Karpas-422 (cell line): ENCODE measurements at regions not wholly inside any gene's neighbourhood (a gene's known extent, or its start where the extent isn't known, plus 50 kb on each side); places are given as distances from the start of the nearest gene placed in this dataset.

ENCODE experiments used
- DNase-seq: peaks from one replicate; pipeline ENCODE4 v3.0.0-alpha.2; 2015
- H2AFZ ChIP-seq: fragments of 200-600 bp; sonication (generic); 2 replicates; pipeline ENCODE4 v1.6.1; 2014; ENCODE audit warnings: antibody characterized with exemption, low read length, mixed read lengths
- H3K27ac ChIP-seq: fragments of 200-600 bp; sonication (generic); 2 replicates; pipeline ENCODE4 v1.5.1; 2014; ENCODE audit warnings: mild to moderate bottlenecking, low read length, moderate library complexity
- H3K27me3 ChIP-seq: fragments of 200-600 bp; sonication (generic); 2 replicates; pipeline ENCODE4 v1.6.1; 2014; ENCODE audit warnings: low read length, mixed read lengths
- H3K36me3 ChIP-seq: fragments of 200-600 bp; sonication (generic); 2 replicates; pipeline ENCODE4 v1.6.1; 2014; ENCODE audit warnings: low read length, mixed read lengths; ENCODE audit not compliant: insufficient read depth
- H3K4me1 ChIP-seq: fragments of 200-600 bp; sonication (generic); 2 replicates; pipeline ENCODE4 v1.6.1; 2014; ENCODE audit warnings: mild to moderate bottlenecking, low read length, mixed read lengths
- H3K4me2 ChIP-seq: fragments of 200-600 bp; sonication (generic); 2 replicates; pipeline ENCODE4 v1.6.1; 2014; ENCODE audit warnings: low read length, low read depth, mild to moderate bottlenecking; ENCODE audit not compliant: poor library complexity, severe bottlenecking
- H3K4me3 ChIP-seq: fragments of 200-600 bp; sonication (generic); 2 replicates; pipeline ENCODE4 v1.5.1; 2014; ENCODE audit warnings: mild to moderate bottlenecking, antibody characterized with exemption, low read length, mixed read lengths
- H3K79me2 ChIP-seq: fragments of 200-600 bp; sonication (generic); 2 replicates; pipeline ENCODE4 v1.6.1; 2014; ENCODE audit warnings: mild to moderate bottlenecking, low read length, mixed read lengths
- H3K9ac ChIP-seq: fragments of 200-600 bp; sonication (generic); 2 replicates; pipeline ENCODE4 v1.6.0; 2014; ENCODE audit warnings: low read length
- H3K9me2 ChIP-seq: fragments of 200-600 bp; sonication (generic), shearing (Covaris generic); replicated peaks from 2 replicates; pipeline ENCODE4 v1.6.0; 2014; ENCODE audit warnings: mild to moderate bottlenecking, low read length, moderate library complexity; ENCODE audit not compliant: insufficient read depth
- H3K9me3 ChIP-seq: fragments of 300-700, 200-600 bp; sonication (generic); 2 replicates; pipeline ENCODE4 v1.6.1; 2014; ENCODE audit warnings: low read length, mixed read lengths
- H4K20me1 ChIP-seq: fragments of 200-600 bp; sonication (generic); 2 replicates; pipeline ENCODE4 v1.6.1; 2014; ENCODE audit warnings: mild to moderate bottlenecking, antibody characterized with exemption, low read length, low read depth; ENCODE audit not compliant: insufficient read depth

DNA sequence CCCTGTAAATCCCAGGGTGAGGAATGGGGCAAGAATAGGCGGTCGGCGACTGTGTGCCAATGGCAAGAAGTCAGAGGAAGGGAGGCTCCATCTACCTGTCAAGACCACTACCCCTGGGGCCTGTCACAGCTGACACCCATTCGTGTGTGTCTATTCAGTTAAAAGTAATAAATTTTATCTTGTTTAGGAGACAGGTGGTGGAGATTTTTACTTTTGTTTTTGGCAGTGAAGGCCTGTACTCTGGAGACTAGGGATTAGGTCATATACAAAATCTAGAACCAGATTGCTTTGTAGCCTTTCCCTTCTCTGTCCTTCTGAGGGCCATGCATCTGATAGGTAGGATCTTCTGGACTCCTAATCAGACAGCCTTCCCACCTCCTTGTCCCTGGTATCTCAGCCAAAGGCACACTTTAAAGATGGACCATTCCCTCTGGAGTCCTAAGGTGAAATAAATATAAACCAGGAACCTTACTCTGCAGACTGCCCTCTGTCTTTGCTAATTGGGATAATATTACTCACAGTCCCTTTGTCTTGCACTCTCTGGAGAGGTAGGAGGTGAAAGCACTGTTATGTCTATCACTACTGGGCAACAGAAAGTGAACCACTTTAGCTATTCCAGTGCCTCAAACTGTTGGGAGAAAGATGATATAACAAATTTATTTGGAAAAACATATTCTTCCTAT lies 213.2 kb upstream of the ACTBL2 start:
- H3K9me3 ChIP-seq = no peaks in the 10 kb centered on the region
- H4K20me1 ChIP-seq = no peaks in the 10 kb centered on the region
- H3K9ac ChIP-seq = no peak overlapping the region
- H3K27me3 ChIP-seq = no peaks in the 10 kb centered on the region
- no peak overlapping the region for H3K4me3 ChIP-seq
- H3K36me3 ChIP-seq = no peaks in the 10 kb centered on the region
- H3K79me2 ChIP-seq = no peaks in the 10 kb centered on the region
- H2AFZ ChIP-seq = no peak overlapping the region
- H3K27ac ChIP-seq = no peak overlapping the region
- no peak for DNase-seq
- H3K4me1 ChIP-seq = no peaks in the 10 kb centered on the region
- no peaks in the 10 kb centered on the region for H3K9me2 ChIP-seq
- no peak overlapping the region for H3K4me2 ChIP-seq

DNA sequence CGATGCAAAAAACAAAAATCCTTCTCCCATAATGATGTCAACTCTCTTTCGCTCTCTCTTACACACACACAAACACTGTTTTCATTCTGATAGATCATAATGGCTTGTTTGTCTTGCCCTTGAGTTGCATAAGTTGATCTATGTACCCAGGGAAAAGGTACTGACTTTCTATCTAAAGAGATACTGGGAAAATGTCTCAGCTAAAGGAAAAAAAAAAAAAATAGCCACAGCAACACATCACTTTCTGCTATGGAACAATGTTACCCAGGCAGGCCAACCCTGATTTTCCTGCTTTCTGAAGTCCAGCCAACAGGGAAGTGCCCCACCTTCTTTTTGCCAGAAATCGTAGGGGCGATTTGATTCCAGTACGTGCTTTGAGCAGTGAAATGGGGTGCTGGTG lies 212.6 kb upstream of the ACTBL2 start:
- H3K4me1 ChIP-seq = no peaks in the 10 kb centered on the region
- no peak overlapping the region for H2AFZ ChIP-seq
- no peak overlapping the region for H3K4me3 ChIP-seq
- no peaks in the 10 kb centered on the region for H3K9me3 ChIP-seq
- no peaks in the 10 kb centered on the region for H4K20me1 ChIP-seq
- H3K79me2 ChIP-seq = no peaks in the 10 kb centered on the region
- H3K9me2 ChIP-seq = no peaks in the 10 kb centered on the region
- H3K4me2 ChIP-seq = no peak overlapping the region
- no peak overlapping the region for H3K27ac ChIP-seq
- H3K9ac ChIP-seq = no peak overlapping the region
- DNase-seq = no peak
- no peaks in the 10 kb centered on the region for H3K27me3 ChIP-seq
- H3K36me3 ChIP-seq = no peaks in the 10 kb centered on the region

DNA sequence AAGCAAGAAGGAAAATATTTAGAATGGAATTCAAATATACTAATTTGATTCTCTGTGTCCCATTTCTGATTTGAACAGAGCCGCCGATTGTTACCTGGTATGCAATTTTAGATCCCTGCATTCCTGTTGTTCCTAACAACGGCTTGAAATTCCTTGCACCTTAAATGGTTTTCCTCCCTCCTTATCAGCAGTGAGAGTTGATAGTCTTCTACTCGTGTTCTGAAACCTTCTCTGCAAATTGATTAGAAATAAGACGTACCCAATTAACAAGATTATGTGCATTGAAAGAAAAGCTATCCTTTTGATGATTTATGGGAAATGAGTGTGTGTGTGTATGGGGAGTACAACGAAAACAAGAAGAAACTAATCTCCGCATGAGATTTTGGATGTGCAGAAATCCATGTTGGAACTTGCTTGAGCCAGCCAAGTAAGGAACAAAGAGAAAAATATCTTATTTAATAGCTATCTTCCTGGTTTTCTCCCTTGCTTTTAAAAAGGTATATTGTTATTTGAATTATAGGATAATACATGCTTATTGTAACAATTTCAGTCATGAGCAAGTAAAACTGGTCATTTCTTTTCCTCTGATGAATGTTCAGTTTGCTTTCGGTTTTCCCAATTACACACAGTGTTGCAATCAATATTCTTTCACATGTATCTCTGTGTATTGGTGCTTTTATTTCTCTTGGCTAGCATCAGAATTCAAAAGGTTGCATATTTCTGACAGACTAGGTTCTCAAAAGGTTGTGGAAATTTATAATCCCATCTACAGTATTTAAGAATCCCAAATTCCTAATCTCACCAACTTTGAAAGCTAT lies 211.1 kb upstream of the ACTBL2 start:
- Histone ChIP-seq H3K27ac (no peak overlapping the region), H3K4me3 (no peak overlapping the region), H3K9ac (no peak overlapping the region), H3K4me2 (no peak overlapping the region), H3K79me2 (no peaks in the 10 kb centered on the region), H2AFZ (no peak overlapping the region), H3K36me3 (no peaks in the 10 kb centered on the region), H3K4me1 (no peaks in the 10 kb centered on the region), H3K27me3 (no peaks in the 10 kb centered on the region), H3K9me2 (no peaks in the 10 kb centered on the region), H4K20me1 (no peaks in the 10 kb centered on the region), H3K9me3 (no peaks in the 10 kb centered on the region)
- no peak for DNase-seq

DNA sequence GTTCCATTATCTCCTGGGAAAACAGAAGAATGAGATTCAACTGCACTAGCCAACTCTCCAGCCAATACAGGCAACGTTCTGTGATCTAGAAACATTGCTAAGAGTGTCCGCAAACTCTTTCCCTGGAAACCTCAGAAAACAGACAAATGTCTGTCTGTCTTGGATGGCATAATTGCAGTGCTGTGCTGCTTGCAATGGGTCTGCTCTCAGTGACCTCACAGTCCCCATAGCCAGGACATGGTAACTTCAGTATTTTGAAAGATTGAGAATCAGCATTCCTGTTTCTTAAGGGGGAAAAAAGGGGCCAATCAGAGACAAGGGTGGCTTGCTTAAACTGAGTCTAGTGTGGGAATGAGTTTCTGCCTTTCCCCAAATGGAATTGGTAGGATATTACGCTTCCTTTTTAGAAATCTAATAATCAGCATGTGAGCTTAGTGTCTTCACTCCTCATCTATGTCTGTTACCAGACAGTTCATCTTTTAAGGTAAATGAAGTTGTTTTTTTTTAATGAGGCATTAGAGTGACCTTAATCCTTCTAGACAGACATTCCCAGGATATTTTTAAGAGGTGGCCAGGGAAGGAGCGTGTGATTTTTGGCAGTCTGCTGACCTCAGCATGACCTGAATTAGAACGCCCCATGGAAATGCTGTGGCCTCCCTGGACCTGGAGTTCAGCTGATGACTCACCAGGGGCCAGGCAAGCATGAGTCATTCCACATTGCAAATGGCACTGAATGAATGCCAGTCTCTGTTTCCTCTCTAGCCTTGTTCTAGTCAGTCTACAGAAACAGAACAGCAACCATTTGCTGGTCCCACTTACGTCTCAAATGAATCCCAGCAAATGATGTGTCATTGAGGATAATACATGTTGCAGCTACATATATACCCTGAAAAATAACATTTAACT lies 210.2 kb upstream of the ACTBL2 start:
- no peak for DNase-seq
- no peak overlapping the region for H3K9ac ChIP-seq
- no peak overlapping the region for H2AFZ ChIP-seq

DNA sequence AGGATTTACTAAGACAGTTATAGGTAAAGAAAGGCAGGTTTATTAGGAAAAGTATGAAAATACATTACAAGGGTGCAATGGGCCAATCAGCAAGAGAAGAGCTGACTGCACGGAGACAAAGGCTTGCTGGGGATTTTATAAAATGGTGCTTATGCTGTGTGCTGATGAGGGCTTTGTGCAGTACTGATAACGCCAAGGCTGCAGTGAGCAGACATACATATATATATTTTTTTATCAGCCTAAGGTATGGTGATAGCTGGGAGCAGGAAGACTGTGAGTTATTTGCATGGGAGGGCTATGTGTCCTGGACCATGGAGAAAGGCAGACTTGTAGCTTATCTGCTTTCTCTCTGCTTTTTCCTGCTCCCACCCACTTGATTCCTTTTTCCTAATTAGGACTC lies 208.1 kb upstream of the ACTBL2 start:
- no peaks in the 10 kb centered on the region for H3K9me3 ChIP-seq
- H3K4me3 ChIP-seq = no peak overlapping the region
- no peaks in the 10 kb centered on the region for H3K79me2 ChIP-seq
- H4K20me1 ChIP-seq = no peaks in the 10 kb centered on the region
- no peak overlapping the region for H2AFZ ChIP-seq
- no peaks in the 10 kb centered on the region for H3K36me3 ChIP-seq
- H3K9ac ChIP-seq = no peak overlapping the region
- no peaks in the 10 kb centered on the region for H3K4me1 ChIP-seq
- no peak overlapping the region for H3K4me2 ChIP-seq
- no peak overlapping the region for H3K27ac ChIP-seq
- DNase-seq = no peak
- H3K9me2 ChIP-seq = no peaks in the 10 kb centered on the region
- H3K27me3 ChIP-seq = no peaks in the 10 kb centered on the region

More for the DNA sequence above, 210.2 kb upstream of the ACTBL2 start:
- Histone ChIP-seq H3K9me3 (no peaks in the 10 kb centered on the region), H3K27me3 (no peaks in the 10 kb centered on the region), H3K36me3 (no peaks in the 10 kb centered on the region), H3K79me2 (no peaks in the 10 kb centered on the region), H3K4me3 (no peak overlapping the region), H3K27ac (no peak overlapping the region), H3K4me2 (no peak overlapping the region), H3K4me1 (no peaks in the 10 kb centered on the region), H4K20me1 (no peaks in the 10 kb centered on the region), H3K9me2 (no peaks in the 10 kb centered on the region)

DNA sequence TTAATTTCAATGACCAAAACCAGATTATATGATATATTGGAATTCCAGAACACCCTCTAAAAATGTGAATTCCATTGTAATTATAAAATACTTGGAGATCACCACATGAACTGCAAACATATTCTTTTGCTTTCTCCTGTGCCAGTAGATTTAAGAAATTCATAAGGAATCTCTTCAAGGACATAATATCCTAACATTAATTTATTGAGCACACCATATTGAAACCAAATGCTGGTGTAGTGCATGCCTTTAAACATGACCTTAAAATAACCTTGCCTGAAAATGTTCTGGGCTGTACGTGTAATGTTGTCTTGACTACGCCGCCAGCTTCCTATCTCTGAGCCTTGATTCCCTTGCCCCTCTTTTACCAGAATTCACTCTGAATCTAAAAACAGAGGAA lies 205.0 kb upstream of the ACTBL2 start:
- Histone ChIP-seq H3K4me2 (no peak overlapping the region), H3K36me3 (no peaks in the 10 kb centered on the region), H3K9me3 (no peaks in the 10 kb centered on the region), H3K4me1 (no peaks in the 10 kb centered on the region), H3K79me2 (no peaks in the 10 kb centered on the region), H3K4me3 (no peak overlapping the region), H3K9me2 (no peaks in the 10 kb centered on the region), H2AFZ (no peak overlapping the region), H3K27me3 (no peaks in the 10 kb centered on the region), H3K9ac (no peak overlapping the region), H4K20me1 (no peaks in the 10 kb centered on the region), H3K27ac (no peak overlapping the region)
- DNase-seq = no peak

DNA sequence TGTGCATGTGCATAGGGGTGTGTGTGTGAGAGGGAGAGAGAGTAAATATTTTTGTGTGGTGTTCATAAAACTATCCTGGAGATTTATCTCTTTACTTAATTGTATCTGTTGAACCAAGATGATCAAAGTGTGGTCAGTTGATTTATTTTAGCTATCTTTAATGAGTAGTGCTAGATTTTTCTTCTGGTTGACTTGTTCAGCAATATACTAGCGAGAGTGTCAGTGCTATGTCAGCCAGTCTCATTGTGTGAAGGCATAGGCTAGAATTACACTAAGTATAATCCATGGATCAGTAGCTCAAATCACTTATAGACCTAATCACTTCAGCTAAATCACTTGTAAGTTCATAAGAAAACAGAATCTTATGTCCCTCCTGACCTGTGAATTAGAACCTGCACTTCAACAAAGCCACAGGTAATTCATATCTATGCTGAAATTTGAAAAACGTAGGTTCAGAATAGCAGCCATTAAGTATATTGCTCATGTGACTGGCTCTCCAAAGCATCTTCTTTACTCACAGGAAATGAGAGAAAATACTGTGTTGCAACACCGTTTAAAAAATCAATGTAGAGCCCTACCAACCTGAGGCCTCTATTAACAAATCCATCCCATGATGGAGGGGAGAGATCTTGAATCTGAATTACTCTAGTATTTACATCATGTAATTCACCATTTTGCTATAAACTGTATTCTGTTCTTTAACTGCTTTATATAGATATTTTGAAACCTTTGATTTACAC lies 203.1 kb upstream of the ACTBL2 start:
- Histone ChIP-seq H3K9me3 (no peaks in the 10 kb centered on the region), H4K20me1 (no peaks in the 10 kb centered on the region), H3K36me3 (no peaks in the 10 kb centered on the region), H3K27me3 (no peaks in the 10 kb centered on the region), H2AFZ (no peak overlapping the region), H3K4me3 (no peak overlapping the region), H3K27ac (no peak overlapping the region), H3K4me1 (no peaks in the 10 kb centered on the region), H3K9me2 (no peaks in the 10 kb centered on the region), H3K9ac (no peak overlapping the region), H3K4me2 (no peak overlapping the region), H3K79me2 (no peaks in the 10 kb centered on the region)
- no peak for DNase-seq
